Nephron progenitor cell (in vitro differentiated cells): ENCODE measurements at regions not wholly inside any gene's neighbourhood (a gene's known extent, or its start where the extent isn't known, plus 50 kb on each side); places are given as distances from the start of the nearest gene placed in this dataset.

Experiments used
- DNase-seq: peaks from one replicate; pipeline ENCODE4 v3.0.0; 2021
- H3K27ac Mint-ChIP-seq: 2 replicates; pipeline ENCODE4 v1.8.0; 2021; ENCODE audit warnings: mild to moderate bottlenecking, moderate library complexity, mixed read lengths
- H3K27me3 Mint-ChIP-seq: 2 replicates; pipeline ENCODE4 v1.8.0; 2021; ENCODE audit warnings: mild to moderate bottlenecking, low read depth, mixed read lengths; ENCODE audit not compliant: poor library complexity
- H3K36me3 Mint-ChIP-seq: 2 replicates; pipeline ENCODE4 v1.8.0; 2021; ENCODE audit warnings: low read depth, mixed read lengths
- H3K4me1 Mint-ChIP-seq: 2 replicates; pipeline ENCODE4 v1.8.0; 2021; ENCODE audit warnings: mixed read lengths
- H3K4me3 Mint-ChIP-seq: 2 replicates; pipeline ENCODE4 v1.8.0; 2021; ENCODE audit warnings: mild to moderate bottlenecking, moderate library complexity, mixed read lengths
- H3K9me3 Mint-ChIP-seq: 2 replicates; pipeline ENCODE4 v1.8.0; 2021; ENCODE audit warnings: mild to moderate bottlenecking, moderate library complexity, mixed read lengths
- TF ChIP-seq, protein P1 (sequence below): fragments of 200-600 bp; sonication (generic); IDR thresholded peaks from 2 replicates; pipeline ENCODE4 v1.5.0; 2021; ENCODE audit warnings: antibody characterized with exemption

DNA sequence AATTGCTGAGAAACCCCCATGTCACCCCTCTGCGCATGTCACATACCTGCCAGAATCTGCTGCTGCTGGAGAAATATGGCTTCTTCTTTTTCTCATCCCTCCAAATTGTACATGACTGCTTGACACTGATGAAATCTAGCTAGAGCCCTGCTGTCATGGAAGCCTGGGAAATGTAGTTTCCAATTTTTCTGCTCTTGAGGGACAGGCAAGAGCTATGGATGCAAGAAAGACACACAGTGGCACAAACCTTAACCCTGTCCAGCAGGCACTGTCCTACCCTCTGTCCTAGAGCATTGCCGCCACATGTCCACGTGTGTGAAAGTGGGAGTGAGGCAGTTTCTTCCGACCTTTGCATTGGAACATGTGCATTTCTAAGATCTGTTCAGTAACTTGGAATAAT is 255.5 kb upstream of the SEMA6A start:
- Mint-ChIP-seq H3K4me3 (no peak overlapping the region), H3K36me3 (no peaks in the 10 kb centered on the region)
- TF ChIP-seq, protein P1, sequence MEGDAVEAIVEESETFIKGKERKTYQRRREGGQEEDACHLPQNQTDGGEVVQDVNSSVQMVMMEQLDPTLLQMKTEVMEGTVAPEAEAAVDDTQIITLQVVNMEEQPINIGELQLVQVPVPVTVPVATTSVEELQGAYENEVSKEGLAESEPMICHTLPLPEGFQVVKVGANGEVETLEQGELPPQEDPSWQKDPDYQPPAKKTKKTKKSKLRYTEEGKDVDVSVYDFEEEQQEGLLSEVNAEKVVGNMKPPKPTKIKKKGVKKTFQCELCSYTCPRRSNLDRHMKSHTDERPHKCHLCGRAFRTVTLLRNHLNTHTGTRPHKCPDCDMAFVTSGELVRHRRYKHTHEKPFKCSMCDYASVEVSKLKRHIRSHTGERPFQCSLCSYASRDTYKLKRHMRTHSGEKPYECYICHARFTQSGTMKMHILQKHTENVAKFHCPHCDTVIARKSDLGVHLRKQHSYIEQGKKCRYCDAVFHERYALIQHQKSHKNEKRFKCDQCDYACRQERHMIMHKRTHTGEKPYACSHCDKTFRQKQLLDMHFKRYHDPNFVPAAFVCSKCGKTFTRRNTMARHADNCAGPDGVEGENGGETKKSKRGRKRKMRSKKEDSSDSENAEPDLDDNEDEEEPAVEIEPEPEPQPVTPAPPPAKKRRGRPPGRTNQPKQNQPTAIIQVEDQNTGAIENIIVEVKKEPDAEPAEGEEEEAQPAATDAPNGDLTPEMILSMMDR, result no peak

DNA sequence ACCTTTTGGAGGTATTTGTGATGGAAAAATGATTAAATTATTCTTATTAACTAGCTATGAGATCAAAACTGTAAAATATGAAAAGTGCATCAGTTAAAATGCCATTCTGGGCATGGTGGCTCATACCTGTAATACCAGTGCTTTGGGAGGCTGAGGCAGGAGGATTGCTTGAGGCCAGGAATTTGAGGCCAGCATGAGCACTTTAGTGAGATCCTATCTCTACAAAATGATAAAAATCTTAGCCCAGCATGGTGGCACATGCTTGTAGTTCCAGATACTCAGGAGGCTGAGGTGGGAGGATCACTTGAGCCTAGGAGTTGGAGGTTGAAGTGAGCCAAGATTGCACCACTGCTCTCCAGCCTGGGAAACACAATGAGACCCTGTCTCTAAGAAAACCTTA is 252.5 kb upstream of the SEMA6A start:
- H3K4me3 Mint-ChIP-seq, result no peak overlapping the region
- H3K27me3 Mint-ChIP-seq, result no peaks in the 10 kb centered on the region
- H3K36me3 Mint-ChIP-seq, result no peaks in the 10 kb centered on the region
- DNase-seq, result no peak
- peaks cover under 1% of the 10 kb centered on the region for H3K9me3 Mint-ChIP-seq
- H3K4me1 Mint-ChIP-seq, result peaks cover 7% of the 10 kb centered on the region
- TF ChIP-seq, protein P1, result no peak
- H3K27ac Mint-ChIP-seq, result no peak overlapping the region

More for the DNA sequence above, 255.5 kb upstream of the SEMA6A start:
- DNase-seq, result no peak
- no peak overlapping the region for H3K27ac Mint-ChIP-seq
- peaks cover 7% of the 10 kb centered on the region for H3K4me1 Mint-ChIP-seq
- H3K9me3 Mint-ChIP-seq, result peaks cover 10% of the 10 kb centered on the region
- H3K27me3 Mint-ChIP-seq, result peaks cover 5% of the 10 kb centered on the region

DNA sequence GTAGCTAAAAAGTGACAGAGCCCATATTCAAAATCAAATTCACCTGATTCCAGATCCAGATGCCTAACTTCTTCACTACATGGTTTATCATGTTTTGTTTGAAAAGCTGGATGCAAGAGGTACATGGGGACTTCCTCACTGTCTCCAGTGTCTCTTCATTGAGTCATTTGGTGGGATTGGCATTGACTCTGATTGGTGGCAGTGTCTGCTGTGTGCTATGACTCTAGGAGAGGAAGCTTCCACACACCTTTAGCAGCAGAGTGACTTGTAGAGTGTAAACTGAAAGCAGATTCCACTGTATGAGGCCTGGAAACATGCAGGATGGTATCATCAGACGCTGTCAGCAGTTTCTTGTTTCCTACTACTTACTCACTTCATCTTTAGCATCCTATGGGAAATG is 250.9 kb upstream of the SEMA6A start:
- no peak overlapping the region for H3K4me3 Mint-ChIP-seq
- DNase-seq, result no peak
- no peak overlapping the region for H3K27ac Mint-ChIP-seq
- H3K9me3 Mint-ChIP-seq, result no peaks in the 10 kb centered on the region
- H3K27me3 Mint-ChIP-seq, result no peaks in the 10 kb centered on the region
- peaks cover 11% of the 10 kb centered on the region for H3K4me1 Mint-ChIP-seq
- H3K36me3 Mint-ChIP-seq, result no peaks in the 10 kb centered on the region
- TF ChIP-seq, protein P1, result no peak

DNA sequence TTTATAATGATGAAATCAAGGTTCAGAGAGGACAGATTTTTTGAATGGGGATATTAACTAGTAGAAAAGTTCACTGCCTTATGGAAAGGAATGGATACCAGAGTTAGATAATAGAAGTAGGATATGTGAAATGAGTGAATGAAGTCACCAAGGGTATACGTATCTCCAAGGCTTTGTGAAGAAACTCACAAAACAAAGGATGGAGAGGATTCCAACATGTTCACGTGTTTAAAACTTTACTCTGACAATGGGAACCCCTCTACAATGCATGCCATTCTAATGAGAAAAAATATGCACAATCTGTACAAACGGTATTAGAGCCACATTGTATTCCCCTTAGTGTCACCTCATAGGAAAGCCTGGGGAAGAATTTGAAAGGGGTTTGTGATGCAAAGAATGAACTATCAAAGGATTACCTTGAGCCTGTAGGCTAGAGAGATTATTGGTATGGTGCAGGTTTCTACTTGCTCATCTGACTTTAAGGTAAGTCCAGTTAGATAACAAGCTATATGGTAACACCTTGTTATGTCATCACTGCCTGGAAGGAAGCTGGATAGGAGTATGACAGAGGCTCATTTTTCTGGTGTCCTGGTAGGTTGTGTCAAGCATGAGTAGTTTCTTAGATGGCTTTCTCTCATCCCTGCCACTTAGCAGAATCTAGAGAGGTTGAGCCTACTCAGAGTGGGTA is 250.3 kb upstream of the SEMA6A start:
- Mint-ChIP-seq H3K36me3 (no peaks in the 10 kb centered on the region), H3K27me3 (no peaks in the 10 kb centered on the region), H3K9me3 (no peaks in the 10 kb centered on the region), H3K4me1 (peaks cover 11% of the 10 kb centered on the region), H3K4me3 (no peak overlapping the region), H3K27ac (no peak overlapping the region)
- no peak for DNase-seq
- TF ChIP-seq, protein P1, result no peak

GRCh38 chr5:116814626-116815385 is 240.2 kb upstream of the SEMA6A start:
- no peaks in the 10 kb centered on the region for H3K27me3 Mint-ChIP-seq
- H3K36me3 Mint-ChIP-seq, result no peaks in the 10 kb centered on the region
- H3K4me1 Mint-ChIP-seq, result peaks cover 7% of the 10 kb centered on the region
- TF ChIP-seq, protein P1, result no peak
- no peaks in the 10 kb centered on the region for H3K9me3 Mint-ChIP-seq
- DNase-seq, result no peak
- no peak overlapping the region for H3K4me3 Mint-ChIP-seq
- no peak overlapping the region for H3K27ac Mint-ChIP-seq

DNA sequence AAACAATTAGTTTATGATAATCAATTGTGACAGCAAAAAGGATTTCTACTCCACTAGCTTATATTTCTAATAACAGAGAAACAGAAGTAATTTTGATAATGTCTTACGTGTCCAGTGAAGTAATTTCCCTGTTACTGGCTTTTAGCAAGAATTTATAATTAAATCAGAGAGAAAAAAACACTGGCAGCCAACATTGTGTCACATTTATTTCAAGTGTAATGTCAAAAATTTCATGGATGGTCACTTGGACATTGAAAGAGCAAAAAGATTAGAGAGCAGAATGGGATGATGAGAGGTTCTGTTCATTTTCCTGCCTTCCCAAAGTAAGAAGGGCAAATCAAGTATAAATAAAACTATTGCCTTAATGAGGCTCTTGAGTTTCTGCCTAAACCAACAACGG is 239.3 kb upstream of the SEMA6A start:
- TF ChIP-seq, protein P1, result no peak
- Mint-ChIP-seq H3K9me3 (no peaks in the 10 kb centered on the region), H3K27me3 (no peaks in the 10 kb centered on the region), H3K4me1 (peaks cover 7% of the 10 kb centered on the region), H3K4me3 (no peak overlapping the region), H3K27ac (no peak overlapping the region), H3K36me3 (no peaks in the 10 kb centered on the region)
- no peak for DNase-seq
